Activated CD4-positive, alpha-beta T cell treated with anti-CD3 and anti-CD28 coated beads, Interleukin-2, Interleukin-6, amounts not matched to agents 100 ng/mL and 50 ng/mL, durations not matched to agents 16 hours and 8 hours (primary cell): ENCODE measurements at regions not wholly inside any gene's neighbourhood (a gene's known extent, or its start where the extent isn't known, plus 50 kb on each side); places are given as distances from the start of the nearest gene placed in this dataset.
A peak's percentile ranks its signal among the peaks of the same experiment; 100 is the strongest.
"Not testable (repeated sequence)": the region's sequence is repeated elsewhere in the genome, so short reads cannot be mapped to it uniquely, and the experiment has no call there.

Experiments
- DNase-seq: peaks from one replicate; pipeline ENCODE4 v3.0.0-alpha.2; 2020

- not testable (repeated sequence) for DNase-seq
Observed at GRCh38 chr2:111373060-111373459, 252.3 kb downstream of the BCL2L11 start.

GRCh38 chr2:111373989-111374388 lies 253.3 kb downstream of the BCL2L11 start:
- DNase-seq: not testable (repeated sequence)

- DNase-seq: not testable (repeated sequence)
Observed at GRCh38 chr2:111374734-111375133, 254.0 kb downstream of the BCL2L11 start.

GRCh38 chr2:111375320-111375883 lies 254.7 kb downstream of the BCL2L11 start:
- not testable (repeated sequence) for DNase-seq

- not testable (repeated sequence) for DNase-seq
Observed at GRCh38 chr2:111376272-111376970, 255.7 kb downstream of the BCL2L11 start.

GRCh38 chr2:111376971-111377352 lies 256.2 kb downstream of the BCL2L11 start:
- not testable (repeated sequence) for DNase-seq

GRCh38 chr2:111377386-111377959 lies 256.8 kb downstream of the BCL2L11 start:
- DNase-seq: not testable (repeated sequence)

- DNase-seq: not testable (repeated sequence)
Observed at GRCh38 chr2:111378348-111378747, 257.6 kb downstream of the BCL2L11 start.

GRCh38 chr2:111380733-111381439 lies 260.2 kb downstream of the BCL2L11 start:
- DNase-seq: not testable (repeated sequence)

GRCh38 chr2:111381530-111382306 lies 261.0 kb downstream of the BCL2L11 start:
- DNase-seq: not testable (repeated sequence)

GRCh38 chr2:111382507-111382906 lies 261.8 kb downstream of the BCL2L11 start:
- DNase-seq: not testable (repeated sequence)

- not testable (repeated sequence) for DNase-seq
Observed at GRCh38 chr2:111383311-111383710, 262.6 kb downstream of the BCL2L11 start.

- not testable (repeated sequence) for DNase-seq
Observed at GRCh38 chr2:111385226-111385957, 264.7 kb downstream of the BCL2L11 start.

- DNase-seq: not testable (repeated sequence)
Observed at GRCh38 chr2:111390605-111391004, 269.9 kb downstream of the BCL2L11 start.

- DNase-seq: peak; percentile 51
Observed at GRCh38 chr2:111395350-111396128, 274.8 kb downstream of the BCL2L11 start.

GRCh38 chr2:111400598-111401253 lies 280.0 kb downstream of the BCL2L11 start:
- DNase-seq: not testable (repeated sequence)

- DNase-seq: not testable (repeated sequence)
Observed at GRCh38 chr2:111401270-111402140, 280.8 kb downstream of the BCL2L11 start.

- not testable (repeated sequence) for DNase-seq
Observed at GRCh38 chr2:111402450-111402849, 281.7 kb downstream of the BCL2L11 start.

- DNase-seq: not testable (repeated sequence)
Observed at GRCh38 chr2:111403287-111403686, 282.6 kb downstream of the BCL2L11 start.
